Thyroid gland (tissue), 4 donors: ENCODE measurements at regions not wholly inside any gene's neighbourhood (a gene's known extent, or its start where the extent isn't known, plus 50 kb on each side); places are given as distances from the start of the nearest gene placed in this dataset.

ENCODE experiments used
- DNase-seq, 2 donors: peaks; one replicate each; pipeline ENCODE4 v3.0.0-alpha.2; 2019
- H3K27ac ChIP-seq, 3 donors: fragments of 200-600 bp; sonication (generic); 1 replicate in 2 of 3; 2 replicates in 1 of 3; pipeline ENCODE4 v1.5.1; 2016 to 2019; ENCODE audit warnings: mild to moderate bottlenecking in 1 of 3, moderate library complexity in 1 of 3
- H3K27me3 ChIP-seq: fragments of 200-600 bp; sonication (generic); one replicate; pipeline ENCODE4 v1.5.1; 2019
- H3K36me3 ChIP-seq, 2 donors: fragments of 200-600 bp; sonication (generic); one replicate each; pipeline ENCODE4 v1.5.1; 2016 to 2019
- H3K4me1 ChIP-seq, 2 donors: fragments of 200-600 bp; sonication (generic); one replicate each; pipeline ENCODE4 v1.5.1; 2017 to 2019
- H3K4me3 ChIP-seq, 3 donors: fragments of 200-600 bp; sonication (generic); replicated peaks in 1 of 3; 1 replicate in 2 of 3; 2 replicates in 1 of 3; pipeline ENCODE4 v1.5.1; 2016; ENCODE audit warnings: mild to moderate bottlenecking in 1 of 3
- H3K9me3 ChIP-seq: fragments of 200-600 bp; sonication (generic); one replicate; pipeline ENCODE4 v1.5.1; 2017
- CTCF ChIP-seq, 6 experiments: fragments of 200-600 bp in 3 of 6; fragments of 450-650 bp in 3 of 6; sonication (generic) in 3 of 6; IDR thresholded peaks; one replicate each; pipeline ENCODE4 v1.5.1; 2016 to 2019; ENCODE audit warnings: antibody characterized with exemption in 6 of 6, mild to moderate bottlenecking in 2 of 6, inconsistent platforms in 1 of 6, moderate library complexity in 1 of 6
- POLR2A ChIP-seq, 2 donors: fragments of 450-650 bp; IDR thresholded peaks; one replicate each; pipeline ENCODE4 v1.6.1; 2017; ENCODE audit warnings: antibody characterized with exemption in 2 of 2, mild to moderate bottlenecking in 2 of 2, moderate library complexity in 1 of 2
- WGBS, 2 donors: methylation state at CpG; one replicate each; pipeline ENCODE4 v1.1.5; 2017; 5-methylcytosine and 5-hydroxymethylcytosine counted together
- intact Hi-C: fragments of 100-400 bp; cut with DNase I; formaldehyde crosslinking; loops from one replicate; pipeline ENCODE4 v1.15.1; 2023

GRCh38 chr4:14701389-14701788, 300.9 kb upstream of the CPEB2 start:
- no peak overlapping the region for H3K27ac ChIP-seq
- TF ChIP-seq CTCF (IDR thresholded peaks at IDR 0.05) (no peak), POLR2A (IDR thresholded peaks at IDR 0.05) (no peak)
- intact Hi-C loops = no loop called here

GRCh38 chr4:14701896-14702295, 300.4 kb upstream of the CPEB2 start:
- H3K27me3 ChIP-seq = no peaks in the 10 kb centered on the region
- no peak overlapping the region for H3K4me3 ChIP-seq
- no peaks in the 10 kb centered on the region for H3K9me3 ChIP-seq
- intact Hi-C loops = no loop called here
- H3K4me1 ChIP-seq = no peaks in the 10 kb centered on the region
- WGBS, 2 donors = 63 to 70% methylated on average over 1 of the region's 1 CpG
- TF ChIP-seq CTCF (IDR thresholded peaks at IDR 0.05) = no peak
- no peak for TF ChIP-seq POLR2A (IDR thresholded peaks at IDR 0.05)
- no peak overlapping the region for H3K27ac ChIP-seq
- no peaks in the 10 kb centered on the region for H3K36me3 ChIP-seq
- no peak for DNase-seq

More at GRCh38 chr4:14701389-14701788, 300.9 kb upstream of the CPEB2 start:
- Histone ChIP-seq H3K4me1 (no peaks in the 10 kb centered on the region), H3K36me3 (no peaks in the 10 kb centered on the region), H3K27me3 (no peaks in the 10 kb centered on the region), H3K4me3 (no peak overlapping the region), H3K9me3 (no peaks in the 10 kb centered on the region)
- WGBS, 2 donors = 47 to 60% methylated on average over 2 of the region's 2 CpGs
- DNase-seq = no peak

- TF ChIP-seq POLR2A (IDR thresholded peaks at IDR 0.05) (no peak), CTCF (IDR thresholded peaks at IDR 0.05) (no peak)
- Histone ChIP-seq H3K4me3 (no peak overlapping the region), H3K36me3 (no peaks in the 10 kb centered on the region), H3K9me3 (no peaks in the 10 kb centered on the region), H3K27me3 (no peaks in the 10 kb centered on the region), H3K27ac (no peak overlapping the region), H3K4me1 (no peaks in the 10 kb centered on the region)
- intact Hi-C loops = no loop called here
- no peak for DNase-seq
These were observed 293.7 kb upstream of the CPEB2 start for GRCh38 chr4:14708574-14708973.

- no peak overlapping the region for H3K27ac ChIP-seq
- 52% methylated on average over 4 of the region's 4 CpGs for WGBS, 2 donors
These were observed 291.0 kb upstream of the CPEB2 start for GRCh38 chr4:14711259-14711658.

GRCh38 chr4:14716691-14717090, 285.6 kb upstream of the CPEB2 start:
- TF ChIP-seq POLR2A (IDR thresholded peaks at IDR 0.05) = no peak
- no peak for TF ChIP-seq CTCF (IDR thresholded peaks at IDR 0.05)
- no peak for DNase-seq
- intact Hi-C loops = no loop called here
- 84 to 88% methylated on average over 6 of the region's 6 CpGs for WGBS, 2 donors
- Histone ChIP-seq H3K27me3 (no peaks in the 10 kb centered on the region), H3K36me3 (no peaks in the 10 kb centered on the region), H3K27ac (no peak overlapping the region), H3K9me3 (no peaks in the 10 kb centered on the region), H3K4me3 (no peak overlapping the region), H3K4me1 (no peaks in the 10 kb centered on the region)

More at GRCh38 chr4:14711259-14711658, 291.0 kb upstream of the CPEB2 start:
- H3K36me3 ChIP-seq = no peaks in the 10 kb centered on the region
- H3K27me3 ChIP-seq = no peaks in the 10 kb centered on the region
- DNase-seq = no peak
- TF ChIP-seq CTCF (IDR thresholded peaks at IDR 0.05) = no peak
- no peak for TF ChIP-seq POLR2A (IDR thresholded peaks at IDR 0.05)
- intact Hi-C loops = no loop called here
- no peaks in the 10 kb centered on the region for H3K4me1 ChIP-seq
- no peaks in the 10 kb centered on the region for H3K9me3 ChIP-seq
- H3K4me3 ChIP-seq = no peak overlapping the region
